SU-DHL-6 (cell line): ENCODE measurements at regions not wholly inside any gene's neighbourhood (a gene's known extent, or its start where the extent isn't known, plus 50 kb on each side); places are given as distances from the start of the nearest gene placed in this dataset.
"Not testable (repeated sequence)": the region's sequence is repeated elsewhere in the genome, so short reads cannot be mapped to it uniquely, and the experiment has no call there.

Experiments used
- H2AFZ ChIP-seq: fragments of 200-600 bp; sonication (generic); 2 replicates; pipeline ENCODE4 v1.6.1; 2014; ENCODE audit warnings: low read depth, mild to moderate bottlenecking, moderate library complexity, mixed read lengths, antibody characterized with exemption, low read length; ENCODE audit not compliant: severe bottlenecking
- H3F3A ChIP-seq: fragments of 200-600 bp; shearing (Covaris generic); 2 replicates; pipeline ENCODE4 v1.6.0; 2016; ENCODE audit warnings: antibody characterized with exemption, mild to moderate bottlenecking; ENCODE audit not compliant: insufficient read depth
- H3K27ac ChIP-seq: fragments of 200-600 bp; sonication (generic); 2 replicates; pipeline ENCODE4 v1.5.1; 2016; ENCODE audit warnings: low read depth, mild to moderate bottlenecking, low read length, moderate library complexity, mixed read lengths
- H3K27me3 ChIP-seq: fragments of 200-600 bp; sonication (generic), shearing (Covaris generic); 2 replicates; pipeline ENCODE4 v1.6.0; 2014; ENCODE audit warnings: mild to moderate bottlenecking, low read length
- H3K36me3 ChIP-seq: fragments of 200-600 bp; sonication (generic); 2 replicates; pipeline ENCODE4 v1.6.1; 2014; ENCODE audit warnings: mild to moderate bottlenecking, low read length, mixed read lengths
- H3K4me2 ChIP-seq: fragments of 300-600, 200-600 bp; shearing (Covaris generic), sonication (generic); 2 replicates; pipeline ENCODE4 v1.6.0; 2014; ENCODE audit warnings: low read length, low read depth, mild to moderate bottlenecking; ENCODE audit not compliant: poor library complexity, severe bottlenecking
- H3K4me3 ChIP-seq: fragments of 200-600 bp; sonication (generic); 2 replicates; pipeline ENCODE4 v1.5.1; 2014; ENCODE audit warnings: antibody characterized with exemption, low read length, mild to moderate bottlenecking, mixed read lengths; ENCODE audit not compliant: insufficient read depth, poor library complexity, severe bottlenecking
- H3K79me2 ChIP-seq: fragments of 200-600 bp; sonication (generic); 2 replicates; pipeline ENCODE4 v1.6.1; 2014; ENCODE audit warnings: mild to moderate bottlenecking, low read length, moderate library complexity; ENCODE audit not compliant: insufficient read depth
- H3K9ac ChIP-seq: fragments of 200-600 bp; sonication (generic); 2 replicates; pipeline ENCODE4 v1.7.0; 2014; ENCODE audit warnings: mild to moderate bottlenecking, low read length
- H3K9me2 ChIP-seq: fragments of 200-600 bp; sonication (generic); replicated peaks from 2 replicates; pipeline ENCODE4 v1.6.1; 2014; ENCODE audit warnings: low read length; ENCODE audit not compliant: insufficient read depth
- H3K9me3 ChIP-seq: fragments of 200-600 bp; sonication (generic); 2 replicates; pipeline ENCODE4 v1.6.1; 2014; ENCODE audit warnings: low read length, mixed read lengths; ENCODE audit not compliant: insufficient read depth
- H4K20me1 ChIP-seq: fragments of 200-600 bp; sonication (generic); 2 replicates; pipeline ENCODE4 v1.6.1; 2014; ENCODE audit warnings: low read depth, mild to moderate bottlenecking, antibody characterized with exemption, low read length, moderate library complexity, mixed read lengths
- CTCF ChIP-seq: fragments of 200-600 bp; sonication (generic); IDR thresholded peaks from one replicate; pipeline ENCODE4 v1.5.1; 2017; ENCODE audit warnings: antibody characterized with exemption, mild to moderate bottlenecking, low read length, moderate library complexity; ENCODE audit not compliant: insufficient read depth, poor library complexity, severe bottlenecking
- EZH2phosphoT487 ChIP-seq: fragments of 200-600 bp; sonication (generic), shearing (Covaris generic); conservative IDR thresholded peaks from 2 replicates; pipeline ENCODE4 v1.6.1; 2018; ENCODE audit warnings: mild to moderate bottlenecking, antibody characterized with exemption, low read length, moderate library complexity, mixed read lengths

DNA sequence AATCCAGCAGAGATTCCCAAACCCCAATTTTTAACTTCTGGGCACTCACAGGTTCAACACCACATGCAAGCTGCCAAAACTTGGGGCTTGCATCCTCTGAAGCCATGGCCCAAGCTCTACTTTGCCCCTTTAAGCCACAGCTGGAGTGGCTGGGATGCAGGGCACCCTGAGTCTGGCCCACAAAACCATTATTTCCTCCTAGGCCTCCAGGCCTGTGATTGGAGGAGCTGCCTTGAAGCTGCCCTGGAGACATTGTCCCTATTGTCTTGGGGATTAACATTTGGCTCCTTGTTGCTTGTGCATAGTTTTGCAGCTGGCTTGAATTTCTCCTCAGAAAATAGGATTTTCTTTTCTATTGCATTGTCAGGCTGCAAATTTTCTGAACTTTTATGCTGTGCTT lies 109.8 kb upstream of the RPRM start:
- no peaks in the 10 kb centered on the region for H3K79me2 ChIP-seq
- no peaks in the 10 kb centered on the region for H3K9me2 ChIP-seq
- H3K9me3 ChIP-seq, result peaks cover 6% of the 10 kb centered on the region; the same call in 1 of the 2 replicates
- H4K20me1 ChIP-seq, result no peaks in the 10 kb centered on the region
- H2AFZ ChIP-seq, result no peak overlapping the region
- H3K4me2 ChIP-seq, result no peak overlapping the region
- H3K4me3 ChIP-seq, result no peak overlapping the region
- no peaks in the 10 kb centered on the region for H3K27me3 ChIP-seq
- H3K9ac ChIP-seq, result no peak overlapping the region
- H3K27ac ChIP-seq, result no peak overlapping the region
- no peak for TF ChIP-seq CTCF
- TF ChIP-seq EZH2phosphoT487, result no peak
- no peaks in the 10 kb centered on the region for H3F3A ChIP-seq
- no peaks in the 10 kb centered on the region for H3K36me3 ChIP-seq

- Histone ChIP-seq H3K4me2 (no peak overlapping the region), H3K79me2 (no peaks in the 10 kb centered on the region), H3F3A (no peaks in the 10 kb centered on the region)
Observed at GRCh38 chr2:153589586-153589985, 111.0 kb upstream of the RPRM start.

GRCh38 chr2:153593086-153593485 lies 114.5 kb upstream of the RPRM start:
- not testable (repeated sequence) for H3K27ac ChIP-seq, H2AFZ ChIP-seq, H3K9me3 ChIP-seq, H3K9ac ChIP-seq, H3K36me3 ChIP-seq, H3K27me3 ChIP-seq, H3K4me3 ChIP-seq, H3K79me2 ChIP-seq, H3K9me2 ChIP-seq, H3F3A ChIP-seq, H4K20me1 ChIP-seq, H3K4me2 ChIP-seq

More at GRCh38 chr2:153589586-153589985, 111.0 kb upstream of the RPRM start:
- Histone ChIP-seq H2AFZ (no peak overlapping the region), H3K27me3 (no peaks in the 10 kb centered on the region), H3K9ac (no peak overlapping the region), H3K36me3 (no peaks in the 10 kb centered on the region), H4K20me1 (no peaks in the 10 kb centered on the region), H3K9me3 (peaks cover 6% of the 10 kb centered on the region; the same call in 1 of the 2 replicates), H3K27ac (no peak overlapping the region), H3K9me2 (no peaks in the 10 kb centered on the region), H3K4me3 (no peak overlapping the region)
- TF ChIP-seq EZH2phosphoT487, result no peak
- TF ChIP-seq CTCF, result no peak

GRCh38 chr2:153595939-153596338 lies 117.4 kb upstream of the RPRM start:
- no peaks in the 10 kb centered on the region for H4K20me1 ChIP-seq
- H3K79me2 ChIP-seq, result no peaks in the 10 kb centered on the region
- H3K9ac ChIP-seq, result no peak overlapping the region
- H3K27ac ChIP-seq, result no peak overlapping the region
- H3K27me3 ChIP-seq, result no peaks in the 10 kb centered on the region
- no peaks in the 10 kb centered on the region for H3K9me3 ChIP-seq
- no peak for TF ChIP-seq CTCF
- TF ChIP-seq EZH2phosphoT487, result no peak
- H3K9me2 ChIP-seq, result no peaks in the 10 kb centered on the region
- H3K4me2 ChIP-seq, result no peak overlapping the region
- H2AFZ ChIP-seq, result no peak overlapping the region
- no peaks in the 10 kb centered on the region for H3K36me3 ChIP-seq
- no peak overlapping the region for H3K4me3 ChIP-seq
- no peaks in the 10 kb centered on the region for H3F3A ChIP-seq
